PC-3 (cell line): ENCODE measurements at regions not wholly inside any gene's neighbourhood (a gene's known extent, or its start where the extent isn't known, plus 50 kb on each side); places are given as distances from the start of the nearest gene placed in this dataset.

Source experiments
- EZH2 ChIP-seq: fragments of 300-600 bp; sonication (generic); IDR thresholded peaks from one replicate; pipeline ENCODE4 v1.6.1; 2017; ENCODE audit warnings: antibody characterized with exemption, mild to moderate bottlenecking, low read length; ENCODE audit not compliant: unreplicated experiment
- TF ChIP-seq, protein P1 (sequence below): fragments of 300-600 bp; sonication (generic); conservative IDR thresholded peaks from 2 replicates; pipeline ENCODE4 v1.5.1; 2017; ENCODE audit warnings: antibody characterized with exemption, low read depth, mild to moderate bottlenecking, low read length

DNA sequence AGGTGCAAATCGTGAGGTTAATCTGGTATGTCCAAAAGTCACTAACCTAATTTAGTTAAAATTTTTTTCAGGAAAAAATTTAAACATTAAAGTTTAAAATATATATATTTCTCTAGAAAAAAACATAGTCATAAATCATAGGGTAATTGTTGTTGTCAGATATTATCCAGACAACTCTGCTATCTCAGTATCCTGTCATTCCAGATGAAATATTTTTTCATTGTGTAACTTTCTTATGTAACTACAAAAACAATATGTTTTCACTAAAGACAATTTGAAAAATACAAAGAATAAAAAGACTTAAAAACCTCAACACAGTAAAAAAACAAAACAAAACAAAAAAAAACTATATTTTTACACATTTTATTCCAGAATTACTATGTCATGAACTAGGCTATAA, 57.6 kb downstream of the TENT5A start:
- TF ChIP-seq EZH2 = no peak
- TF ChIP-seq, protein P1, sequence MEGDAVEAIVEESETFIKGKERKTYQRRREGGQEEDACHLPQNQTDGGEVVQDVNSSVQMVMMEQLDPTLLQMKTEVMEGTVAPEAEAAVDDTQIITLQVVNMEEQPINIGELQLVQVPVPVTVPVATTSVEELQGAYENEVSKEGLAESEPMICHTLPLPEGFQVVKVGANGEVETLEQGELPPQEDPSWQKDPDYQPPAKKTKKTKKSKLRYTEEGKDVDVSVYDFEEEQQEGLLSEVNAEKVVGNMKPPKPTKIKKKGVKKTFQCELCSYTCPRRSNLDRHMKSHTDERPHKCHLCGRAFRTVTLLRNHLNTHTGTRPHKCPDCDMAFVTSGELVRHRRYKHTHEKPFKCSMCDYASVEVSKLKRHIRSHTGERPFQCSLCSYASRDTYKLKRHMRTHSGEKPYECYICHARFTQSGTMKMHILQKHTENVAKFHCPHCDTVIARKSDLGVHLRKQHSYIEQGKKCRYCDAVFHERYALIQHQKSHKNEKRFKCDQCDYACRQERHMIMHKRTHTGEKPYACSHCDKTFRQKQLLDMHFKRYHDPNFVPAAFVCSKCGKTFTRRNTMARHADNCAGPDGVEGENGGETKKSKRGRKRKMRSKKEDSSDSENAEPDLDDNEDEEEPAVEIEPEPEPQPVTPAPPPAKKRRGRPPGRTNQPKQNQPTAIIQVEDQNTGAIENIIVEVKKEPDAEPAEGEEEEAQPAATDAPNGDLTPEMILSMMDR = no peak
